Endodermal cell (in vitro differentiated cells): ENCODE measurements at regions not wholly inside any gene's neighbourhood (a gene's known extent, or its start where the extent isn't known, plus 50 kb on each side); places are given as distances from the start of the nearest gene placed in this dataset.

ENCODE experiments used
- DNase-seq: peaks from one replicate; pipeline ENCODE4 v3.0.0-alpha.2; 2017
- H3K27ac ChIP-seq: 2 replicates; pipeline ENCODE4 v1.5.1; 2013; ENCODE audit warnings: mild to moderate bottlenecking, low read depth, low read length, moderate library complexity
- H3K27me3 ChIP-seq: 2 replicates; pipeline ENCODE4 v1.6.1; 2013; ENCODE audit warnings: mild to moderate bottlenecking, low read length, moderate library complexity; ENCODE audit not compliant: insufficient read depth, control insufficient read depth, poor library complexity, severe bottlenecking
- H3K36me3 ChIP-seq: 2 replicates; pipeline ENCODE4 v1.7.0; 2013; ENCODE audit warnings: mild to moderate bottlenecking, low read length, moderate library complexity; ENCODE audit not compliant: control insufficient read depth, insufficient read depth
- H3K4me1 ChIP-seq: one replicate; pipeline ENCODE4 v1.7.0; 2013; ENCODE audit warnings: low read length; ENCODE audit not compliant: control insufficient read depth, insufficient read depth
- H3K4me3 ChIP-seq: 2 replicates; pipeline ENCODE4 v1.5.1; 2013; ENCODE audit warnings: mild to moderate bottlenecking, low read length, moderate library complexity
- H3K9ac ChIP-seq: 2 replicates; pipeline ENCODE4 v1.6.1; 2013; ENCODE audit warnings: mild to moderate bottlenecking, low read length, moderate library complexity; ENCODE audit not compliant: poor library complexity, severe bottlenecking; ENCODE audit errors: extremely low read depth
- H3K9me3 ChIP-seq: 2 replicates; pipeline ENCODE4 v1.6.1; 2013; ENCODE audit warnings: mild to moderate bottlenecking, low read length, moderate library complexity; ENCODE audit not compliant: control insufficient read depth
- H3K27ac Mint-ChIP-seq: 2 replicates; pipeline ENCODE4 v1.8.0; 2020; ENCODE audit warnings: mixed read lengths
- H3K27me3 Mint-ChIP-seq: 2 replicates; pipeline ENCODE4 v1.8.0; 2021; ENCODE audit warnings: mild to moderate bottlenecking, mixed read lengths; ENCODE audit not compliant: insufficient read depth
- H3K36me3 Mint-ChIP-seq: 2 replicates; pipeline ENCODE4 v1.8.0; 2020; ENCODE audit warnings: low read depth, mixed read lengths
- H3K4me1 Mint-ChIP-seq: 2 replicates; pipeline ENCODE4 v1.8.0; 2020; ENCODE audit warnings: mixed read lengths
- H3K4me3 Mint-ChIP-seq: 2 replicates; pipeline ENCODE4 v1.8.0; 2020; ENCODE audit warnings: mild to moderate bottlenecking, moderate library complexity, mixed read lengths
- H3K9me3 Mint-ChIP-seq: 2 replicates; pipeline ENCODE4 v1.8.0; 2020; ENCODE audit warnings: mild to moderate bottlenecking, mixed read lengths
- CTCF ChIP-seq: fragments of 200-600 bp; sonication (generic); conservative IDR thresholded peaks from 2 replicates; pipeline ENCODE4 v1.5.0; 2021; ENCODE audit warnings: antibody characterized with exemption, mild to moderate bottlenecking
- WGBS, 2 experiments: methylation state at CpG; one replicate each; pipeline versions ENCODE4 v1.1.5 to v1.1.7; 2013; ENCODE audit warnings: missing lambda C conversion rate in 2 of 2, mixed read lengths in 1 of 2; ENCODE audit not compliant: insufficient coverage in 1 of 2, insufficient read length in 1 of 2; 5-methylcytosine and 5-hydroxymethylcytosine counted together

GRCh38 chr12:61029516-61029915 lies 1230.7 kb upstream of the USP15 start:
- H3K4me3 Mint-ChIP-seq, result no peak overlapping the region
- peaks cover 10% of the 10 kb centered on the region for H3K36me3 Mint-ChIP-seq
- Histone ChIP-seq H3K27ac (no peak overlapping the region), H3K4me1 (no peaks in the 10 kb centered on the region), H3K27me3 (no peaks in the 10 kb centered on the region), H3K4me3 (no peak overlapping the region), H3K9me3 (peaks cover 40% of the 10 kb centered on the region), H3K9ac (no peak overlapping the region), H3K36me3 (no peaks in the 10 kb centered on the region)
- H3K9me3 Mint-ChIP-seq, result peaks cover 33% of the 10 kb centered on the region
- H3K27ac Mint-ChIP-seq, result no peak overlapping the region
- no peaks in the 10 kb centered on the region for H3K27me3 Mint-ChIP-seq
- DNase-seq, result no peak
- H3K4me1 Mint-ChIP-seq, result peaks cover 5% of the 10 kb centered on the region
- WGBS, 2 experiments, result 68% methylated on average over 1 of the region's 1 CpG; no CpG with 5 or more reads in 1 of the 2 experiments
- TF ChIP-seq CTCF, result no peak

- Histone ChIP-seq H3K27me3 (no peaks in the 10 kb centered on the region), H3K36me3 (no peaks in the 10 kb centered on the region), H3K9me3 (peaks cover 22% of the 10 kb centered on the region), H3K4me1 (no peaks in the 10 kb centered on the region), H3K9ac (no peak overlapping the region), H3K4me3 (no peak overlapping the region), H3K27ac (no peak overlapping the region)
- WGBS, 2 experiments, result 73 to 95% methylated on average over 1 of the region's 1 CpG
- Mint-ChIP-seq H3K9me3 (no peaks in the 10 kb centered on the region), H3K4me3 (no peak overlapping the region), H3K27ac (no peak overlapping the region), H3K36me3 (no peaks in the 10 kb centered on the region), H3K4me1 (no peaks in the 10 kb centered on the region), H3K27me3 (no peaks in the 10 kb centered on the region)
- TF ChIP-seq CTCF, result no peak
- no peak for DNase-seq
Measured at GRCh38 chr12:61037792-61038191, 1222.4 kb upstream of the USP15 start.

GRCh38 chr12:61043838-61044237 lies 1216.4 kb upstream of the USP15 start:
- Mint-ChIP-seq H3K9me3 (no peaks in the 10 kb centered on the region), H3K4me3 (no peak overlapping the region), H3K4me1 (no peaks in the 10 kb centered on the region), H3K27ac (no peak overlapping the region), H3K27me3 (no peaks in the 10 kb centered on the region), H3K36me3 (no peaks in the 10 kb centered on the region)
- no peak for TF ChIP-seq CTCF
- Histone ChIP-seq H3K27ac (no peak overlapping the region), H3K4me3 (no peak overlapping the region), H3K36me3 (no peaks in the 10 kb centered on the region), H3K9me3 (no peaks in the 10 kb centered on the region), H3K27me3 (no peaks in the 10 kb centered on the region), H3K9ac (no peak overlapping the region), H3K4me1 (no peaks in the 10 kb centered on the region)
- no peak for DNase-seq
- 83 to 84% methylated on average over 3 of the region's 3 CpGs for WGBS, 2 experiments
